ENCODE measurements at regions not wholly inside any gene's neighbourhood (a gene's known extent, or its start where the extent isn't known, plus 50 kb on each side); places are given as distances from the start of the nearest gene placed in this dataset.

GRCh38 chr11:82118946-82119345 is 614.7 kb downstream of the FAM181B start:
- no peak for TF ChIP-seq EP300 (IDR thresholded peaks at IDR 0.05; ENCODE audit: borderline replicate concordance)
- TF ChIP-seq TAF1 (IDR thresholded peaks at IDR 0.05; ENCODE audit: low read depth), result no peak
- no peak for TF ChIP-seq RAD21 (IDR thresholded peaks at IDR 0.05; ENCODE audit: low read depth)
- no peak for TF ChIP-seq ZBTB7A (IDR thresholded peaks at IDR 0.05; ENCODE audit: low read depth)
- no peak for TF ChIP-seq TEAD4 (IDR thresholded peaks at IDR 0.05)
- no peak for TF ChIP-seq CEBPB (IDR thresholded peaks at IDR 0.05)
- no peak for TF ChIP-seq YY1 (IDR thresholded peaks at IDR 0.05; ENCODE audit: low read depth)
- no peak for TF ChIP-seq NFIC (IDR thresholded peaks at IDR 0.05)
- no peak for TF ChIP-seq USF1 (IDR thresholded peaks at IDR 0.05)

Measured in Ishikawa (cell line).